Fibroblast of skin of scalp (primary cell): ENCODE measurements at regions not wholly inside any gene's neighbourhood (a gene's known extent, or its start where the extent isn't known, plus 50 kb on each side); places are given as distances from the start of the nearest gene placed in this dataset.
"Not testable (repeated sequence)": the region's sequence is repeated elsewhere in the genome, so short reads cannot be mapped to it uniquely, and the experiment has no call there.

Experiments
- DNase-seq: peaks from one replicate; pipeline ENCODE4 v3.0.0-alpha.2; 2013

GRCh38 chr18:14188751-14189406, 56.6 kb upstream of the ZNF519 start:
- DNase-seq: not testable (repeated sequence)
